ENCODE measurements at regions not wholly inside any gene's neighbourhood (a gene's known extent, or its start where the extent isn't known, plus 50 kb on each side); places are given as distances from the start of the nearest gene placed in this dataset.

GRCh38 chr12:68420225-68421010 is 88.3 kb upstream of the MDM1 start:
- peak; percentile 63 for ATAC-seq
- TF ChIP-seq TOX (CRISPR knock-in tag; IDR thresholded peaks at IDR 0.05; ENCODE audit: borderline replicate concordance) (no peak), ZNF70 (CRISPR knock-in tag; IDR thresholded peaks at IDR 0.05) (no peak), CSRNP3 (CRISPR knock-in tag; IDR thresholded peaks at IDR 0.05) (no peak), ZNF565 (CRISPR knock-in tag; conservative IDR thresholded peaks at IDR 0.05; ENCODE audit: low read depth) (no peak), CSDC2 (CRISPR knock-in tag; IDR thresholded peaks at IDR 0.05) (no peak), CREB5 (CRISPR knock-in tag; IDR thresholded peaks at IDR 0.05; ENCODE audit: low read depth) (no peak), TSHZ2 (CRISPR knock-in tag; IDR thresholded peaks at IDR 0.05) (no peak), GLIS3 (CRISPR knock-in tag; IDR thresholded peaks at IDR 0.05) (no peak), PATZ1 (CRISPR knock-in tag; IDR thresholded peaks at IDR 0.05; ENCODE audit: borderline replicate concordance) (no peak), RARB (CRISPR knock-in tag; IDR thresholded peaks at IDR 0.05) (no peak)

- TF ChIP-seq TCF4 (CRISPR knock-in tag; IDR thresholded peaks at IDR 0.05; ENCODE audit: borderline replicate concordance) (no peak), TOX (CRISPR knock-in tag; IDR thresholded peaks at IDR 0.05; ENCODE audit: borderline replicate concordance) (no peak), ISL1 (CRISPR knock-in tag; IDR thresholded peaks at IDR 0.05) (no peak), TSHZ2 (CRISPR knock-in tag; IDR thresholded peaks at IDR 0.05) (no peak), PATZ1 (CRISPR knock-in tag; IDR thresholded peaks at IDR 0.05; ENCODE audit: borderline replicate concordance) (no peak), OSR1 (CRISPR knock-in tag; IDR thresholded peaks at IDR 0.05) (no peak), ZFP3 (CRISPR knock-in tag; IDR thresholded peaks at IDR 0.05) (no peak), ZC3H10 (CRISPR knock-in tag; IDR thresholded peaks at IDR 0.05) (no peak), GLIS3 (CRISPR knock-in tag; IDR thresholded peaks at IDR 0.05) (no peak), BACH2 (CRISPR knock-in tag; IDR thresholded peaks at IDR 0.05; ENCODE audit: borderline replicate concordance) (no peak), CSRNP3 (CRISPR knock-in tag; IDR thresholded peaks at IDR 0.05) (no peak), RARB (CRISPR knock-in tag; IDR thresholded peaks at IDR 0.05) (no peak), PPARA (CRISPR knock-in tag; IDR thresholded peaks at IDR 0.05; ENCODE audit: borderline replicate concordance) (no peak), SNAI2 (CRISPR knock-in tag; IDR thresholded peaks at IDR 0.05) (no peak), POU6F1 (CRISPR knock-in tag; IDR thresholded peaks at IDR 0.05; ENCODE audit: borderline replicate concordance, low read depth) (no peak), ZNF70 (CRISPR knock-in tag; IDR thresholded peaks at IDR 0.05) (no peak), ZFP30 (CRISPR knock-in tag; IDR thresholded peaks at IDR 0.05) (no peak)
- ATAC-seq = no peak
Measured at GRCh38 chr12:68422159-68422558, 90.0 kb upstream of the MDM1 start.
